Activated CD8-positive, alpha-beta memory T cell treated with anti-CD3 and anti-CD28 coated beads, Interleukin-2, amount 10 ng/mL, durations not matched to agents 7 days and 5 days (primary cell): ENCODE measurements at regions not wholly inside any gene's neighbourhood (a gene's known extent, or its start where the extent isn't known, plus 50 kb on each side); places are given as distances from the start of the nearest gene placed in this dataset.

Experiments
- ATAC-seq: fragments of 150-1000 bp; cut with Tn5 transposase; one replicate; pipeline ENCODE4 v1.10.0; 2021; ENCODE audit warnings: moderate library complexity
- CTCF ChIA-PET: fragments of 350-600 bp; sonication (Branson Sonifier 250); formaldehyde crosslinking; loops from one replicate; lab custom pipeline; 2021; ENCODE audit warnings: antibody characterized with exemption; lab: Charles Lee
- DNase-seq: peaks from one replicate; pipeline ENCODE4 v3.0.0-alpha.2; 2020
- H3K27ac Mint-ChIP-seq: one replicate; pipeline ENCODE4 v1.8.0; 2021; ENCODE audit warnings: mild to moderate bottlenecking, mixed read lengths
- H3K27me3 Mint-ChIP-seq: one replicate; pipeline ENCODE4 v1.8.0; 2021; ENCODE audit warnings: mixed read lengths
- H3K36me3 Mint-ChIP-seq: one replicate; pipeline ENCODE4 v1.8.0; 2021; ENCODE audit warnings: mild to moderate bottlenecking, mixed read lengths
- H3K4me1 Mint-ChIP-seq: one replicate; pipeline ENCODE4 v1.8.0; 2021; ENCODE audit warnings: mixed read lengths
- H3K4me3 Mint-ChIP-seq: one replicate; pipeline ENCODE4 v1.8.0; 2021; ENCODE audit warnings: mild to moderate bottlenecking, moderate library complexity, mixed read lengths
- H3K9me3 Mint-ChIP-seq: one replicate; pipeline ENCODE4 v1.8.0; 2022; ENCODE audit warnings: low read depth, mixed read lengths

DNA sequence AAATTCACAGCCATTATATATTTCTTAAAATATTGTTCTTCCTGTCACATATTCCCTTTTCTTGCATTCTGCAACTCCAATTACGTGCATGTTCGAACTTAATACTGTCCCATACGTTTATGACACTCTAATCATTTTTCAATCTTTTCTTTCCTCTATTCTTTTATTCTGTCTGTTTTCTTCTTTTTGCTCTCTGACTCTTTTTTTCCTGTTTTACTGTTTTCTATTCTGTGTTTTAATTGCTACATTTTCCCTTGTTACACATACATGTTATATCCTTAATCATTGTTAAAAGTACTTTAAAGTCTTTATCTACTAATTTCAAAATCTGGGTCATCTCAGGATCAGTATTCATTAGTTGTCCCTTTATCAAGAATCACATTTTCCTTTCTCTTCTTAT is 1149.1 kb upstream of the PCDH20 start:
- Mint-ChIP-seq H3K9me3 (peaks cover 3% of the 10 kb centered on the region), H3K27ac (no peak overlapping the region), H3K4me3 (no peak overlapping the region), H3K27me3 (no peaks in the 10 kb centered on the region), H3K36me3 (no peaks in the 10 kb centered on the region), H3K4me1 (no peaks in the 10 kb centered on the region)
- ATAC-seq (no peak), DNase-seq (no peak)
- CTCF ChIA-PET, result no interaction called here

DNA sequence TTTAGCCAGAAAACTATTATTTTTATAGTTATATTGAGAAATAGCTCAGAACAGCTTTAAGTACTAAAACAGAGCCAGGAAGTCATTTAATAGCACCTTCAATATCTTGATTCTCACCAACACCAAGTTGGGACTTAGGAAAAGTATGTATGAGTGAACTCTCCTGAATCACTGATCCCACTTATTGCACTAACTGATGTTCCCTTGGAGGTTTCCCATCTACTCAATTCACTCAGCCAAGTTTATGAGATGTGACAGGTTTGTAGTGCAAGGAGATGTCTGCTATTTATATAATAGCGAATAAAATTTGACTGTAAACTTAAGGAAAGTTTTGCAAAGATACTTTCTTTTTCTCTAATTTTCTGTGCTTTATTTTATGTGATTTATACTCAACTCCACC is 1147.6 kb upstream of the PCDH20 start:
- DNase-seq (no peak), ATAC-seq (no peak)
- CTCF ChIA-PET, result no interaction called here
- Mint-ChIP-seq H3K36me3 (no peaks in the 10 kb centered on the region), H3K4me3 (no peak overlapping the region), H3K9me3 (peaks cover 3% of the 10 kb centered on the region), H3K4me1 (no peaks in the 10 kb centered on the region), H3K27ac (no peak overlapping the region), H3K27me3 (no peaks in the 10 kb centered on the region)

DNA sequence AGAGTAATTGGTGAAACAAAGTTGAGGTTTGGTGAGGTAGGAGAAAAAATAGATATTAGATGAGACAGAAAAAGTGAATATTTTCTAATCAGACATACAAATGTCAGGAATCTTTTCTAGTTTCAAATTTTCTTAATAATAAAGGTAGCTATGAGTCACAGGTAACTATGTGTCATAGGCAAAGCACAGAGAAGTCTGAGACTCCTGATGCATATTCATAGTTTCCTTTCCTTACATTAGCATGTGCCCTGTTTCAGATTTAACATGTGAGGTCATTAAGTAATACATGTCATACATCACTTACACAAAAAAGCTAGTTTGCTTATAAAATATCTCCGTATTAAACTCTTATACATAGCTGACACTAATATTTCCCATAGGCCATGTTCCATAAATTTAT is 1141.3 kb upstream of the PCDH20 start:
- Mint-ChIP-seq H3K4me1 (no peaks in the 10 kb centered on the region), H3K9me3 (no peaks in the 10 kb centered on the region), H3K36me3 (no peaks in the 10 kb centered on the region), H3K27me3 (no peaks in the 10 kb centered on the region), H3K4me3 (no peak overlapping the region), H3K27ac (no peak overlapping the region)
- CTCF ChIA-PET, result no interaction called here
- no peak for DNase-seq
- no peak for ATAC-seq

DNA sequence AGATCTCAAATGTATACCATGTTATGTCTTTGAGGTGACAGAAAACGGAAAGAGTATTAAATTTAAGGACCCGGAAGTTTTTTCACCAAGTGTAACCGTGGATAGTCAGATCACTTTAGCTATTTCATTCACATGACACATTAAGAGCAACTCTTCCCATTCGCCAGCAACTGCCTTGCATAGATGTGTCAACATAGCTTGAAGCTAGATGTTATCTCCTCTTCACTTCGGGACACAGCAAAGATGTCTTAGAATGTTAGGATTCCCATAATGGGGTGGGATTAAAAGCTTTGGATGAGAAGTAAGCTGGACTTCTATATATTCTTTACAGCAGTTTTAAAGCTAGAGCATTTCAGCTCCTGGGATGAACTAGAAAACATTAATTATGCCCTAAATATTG is 1135.9 kb upstream of the PCDH20 start:
- ATAC-seq (no peak), DNase-seq (no peak)
- no peaks in the 10 kb centered on the region for H3K27me3 Mint-ChIP-seq
- CTCF ChIA-PET, result no interaction called here
- H3K27ac Mint-ChIP-seq, result no peak overlapping the region
- H3K9me3 Mint-ChIP-seq, result peaks cover 3% of the 10 kb centered on the region
- no peaks in the 10 kb centered on the region for H3K36me3 Mint-ChIP-seq
- H3K4me1 Mint-ChIP-seq, result no peaks in the 10 kb centered on the region
- H3K4me3 Mint-ChIP-seq, result no peak overlapping the region

DNA sequence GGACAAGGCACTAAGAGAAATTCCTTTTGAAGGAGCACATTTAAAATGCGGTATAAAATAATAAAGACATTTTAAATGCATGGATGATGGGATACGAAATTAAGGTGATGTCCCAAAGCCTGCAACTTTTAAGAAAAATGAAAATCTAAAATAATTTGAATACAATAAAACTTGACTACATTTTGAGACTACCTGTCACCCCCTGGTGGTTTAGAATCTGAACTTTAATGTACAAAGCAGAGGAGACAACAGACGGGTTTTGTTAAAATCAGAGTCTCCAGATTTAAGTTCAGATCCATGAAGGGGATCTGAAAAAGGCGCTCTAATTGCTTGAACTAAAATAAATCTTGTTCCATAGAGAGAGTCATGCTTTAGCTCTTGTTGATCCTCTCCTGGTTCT is 1129.3 kb upstream of the PCDH20 start:
- Mint-ChIP-seq H3K4me3 (no peak overlapping the region), H3K4me1 (no peaks in the 10 kb centered on the region), H3K27ac (no peak overlapping the region), H3K36me3 (no peaks in the 10 kb centered on the region), H3K27me3 (no peaks in the 10 kb centered on the region), H3K9me3 (peaks cover 5% of the 10 kb centered on the region)
- DNase-seq (no peak), ATAC-seq (no peak)
- CTCF ChIA-PET, result no interaction called here

DNA sequence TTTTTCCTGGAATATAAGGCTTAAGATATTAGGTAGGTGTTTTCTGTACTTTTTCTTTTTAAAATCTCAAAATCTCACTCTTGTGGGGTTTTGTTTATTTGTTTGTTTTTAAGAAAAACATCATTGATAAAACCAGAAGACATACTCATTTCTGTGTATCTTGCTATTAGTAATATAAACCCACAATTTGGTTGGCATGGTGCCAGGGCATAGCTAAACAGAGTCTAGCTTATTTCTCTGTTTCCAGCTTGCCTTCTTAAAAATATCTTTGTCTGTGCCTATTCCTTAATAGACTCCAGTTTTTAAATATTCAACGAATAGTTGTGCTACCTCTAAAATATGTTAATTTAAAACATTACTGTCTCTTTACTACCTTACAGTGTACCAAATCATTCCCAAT is 1121.9 kb upstream of the PCDH20 start:
- no peaks in the 10 kb centered on the region for H3K36me3 Mint-ChIP-seq
- no peak overlapping the region for H3K27ac Mint-ChIP-seq
- H3K4me1 Mint-ChIP-seq, result no peaks in the 10 kb centered on the region
- CTCF ChIA-PET, result no interaction called here
- DNase-seq (no peak), ATAC-seq (no peak)
- peaks cover 7% of the 10 kb centered on the region for H3K9me3 Mint-ChIP-seq
- H3K27me3 Mint-ChIP-seq, result no peaks in the 10 kb centered on the region
- H3K4me3 Mint-ChIP-seq, result no peak overlapping the region

DNA sequence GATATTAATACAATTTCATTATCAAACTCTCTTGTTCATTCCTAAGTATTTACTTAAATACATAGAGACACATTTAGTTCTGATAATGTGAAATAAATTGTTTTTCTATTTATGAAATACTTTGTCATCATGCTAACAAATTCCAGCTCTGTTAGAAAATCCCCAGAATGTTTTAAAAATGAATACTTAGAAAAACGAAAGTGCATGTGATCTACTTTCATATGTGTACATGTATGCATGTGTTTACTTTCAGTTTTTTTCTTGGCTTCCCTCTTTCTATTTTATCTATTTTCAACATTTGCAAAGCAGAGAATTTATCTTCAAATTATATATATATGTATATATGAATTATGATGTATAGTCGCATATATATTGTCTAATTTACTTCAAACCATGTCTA is 1110.0 kb upstream of the PCDH20 start:
- CTCF ChIA-PET, result no interaction called here
- peaks cover 6% of the 10 kb centered on the region for H3K9me3 Mint-ChIP-seq
- H3K27ac Mint-ChIP-seq, result no peak overlapping the region
- ATAC-seq, result no peak
- H3K36me3 Mint-ChIP-seq, result no peaks in the 10 kb centered on the region
- no peak for DNase-seq
- no peaks in the 10 kb centered on the region for H3K4me1 Mint-ChIP-seq
- no peaks in the 10 kb centered on the region for H3K27me3 Mint-ChIP-seq
- no peak overlapping the region for H3K4me3 Mint-ChIP-seq

DNA sequence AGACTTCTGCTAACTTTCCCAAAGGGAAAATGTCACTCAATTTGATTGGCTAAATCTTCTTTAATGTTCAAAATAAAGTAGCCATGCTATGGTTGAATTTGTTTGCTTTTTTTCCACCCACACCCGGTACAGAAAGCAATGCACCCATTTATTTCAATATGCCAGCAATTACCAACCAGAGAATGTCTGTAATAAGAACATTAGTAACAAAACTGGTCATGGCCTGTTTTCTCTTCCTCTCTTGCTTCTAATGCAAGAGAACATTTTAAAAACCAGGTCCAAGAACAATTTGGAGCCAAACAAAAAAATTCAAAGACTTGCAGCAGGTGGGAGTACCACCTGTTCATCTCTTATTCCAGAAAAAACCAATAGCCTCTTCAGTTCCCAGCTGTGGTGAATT is 1108.8 kb upstream of the PCDH20 start:
- no peaks in the 10 kb centered on the region for H3K4me1 Mint-ChIP-seq
- CTCF ChIA-PET, result no interaction called here

DNA sequence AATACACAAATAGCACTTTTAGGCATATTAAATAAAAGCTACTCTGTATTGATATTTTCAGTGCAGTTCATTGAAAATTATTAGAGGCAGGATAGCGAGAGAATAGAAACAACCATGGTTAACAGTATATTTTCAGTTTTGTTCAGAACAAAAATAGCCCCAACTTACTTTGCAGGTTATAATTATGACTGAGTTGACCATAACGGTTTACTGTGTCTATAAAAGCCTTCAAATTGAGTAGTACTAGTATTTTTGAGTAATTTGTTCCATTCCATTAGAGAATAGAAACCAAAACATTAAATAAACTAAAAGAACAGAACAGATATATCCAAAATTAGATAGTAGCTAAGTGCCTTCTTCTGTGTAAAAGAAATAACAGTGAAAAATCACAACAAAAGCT is 1108.4 kb upstream of the PCDH20 start:
- Mint-ChIP-seq H3K27me3 (no peaks in the 10 kb centered on the region), H3K36me3 (no peaks in the 10 kb centered on the region), H3K4me1 (no peaks in the 10 kb centered on the region), H3K4me3 (no peak overlapping the region), H3K9me3 (peaks cover 8% of the 10 kb centered on the region), H3K27ac (no peak overlapping the region)
- DNase-seq (no peak), ATAC-seq (no peak)
- CTCF ChIA-PET, result no interaction called here

More for the DNA sequence above, 1108.8 kb upstream of the PCDH20 start:
- DNase-seq (no peak), ATAC-seq (no peak)
- no peaks in the 10 kb centered on the region for H3K27me3 Mint-ChIP-seq
- no peak overlapping the region for H3K27ac Mint-ChIP-seq
- no peaks in the 10 kb centered on the region for H3K36me3 Mint-ChIP-seq
- H3K9me3 Mint-ChIP-seq, result peaks cover 9% of the 10 kb centered on the region
- no peak overlapping the region for H3K4me3 Mint-ChIP-seq

DNA sequence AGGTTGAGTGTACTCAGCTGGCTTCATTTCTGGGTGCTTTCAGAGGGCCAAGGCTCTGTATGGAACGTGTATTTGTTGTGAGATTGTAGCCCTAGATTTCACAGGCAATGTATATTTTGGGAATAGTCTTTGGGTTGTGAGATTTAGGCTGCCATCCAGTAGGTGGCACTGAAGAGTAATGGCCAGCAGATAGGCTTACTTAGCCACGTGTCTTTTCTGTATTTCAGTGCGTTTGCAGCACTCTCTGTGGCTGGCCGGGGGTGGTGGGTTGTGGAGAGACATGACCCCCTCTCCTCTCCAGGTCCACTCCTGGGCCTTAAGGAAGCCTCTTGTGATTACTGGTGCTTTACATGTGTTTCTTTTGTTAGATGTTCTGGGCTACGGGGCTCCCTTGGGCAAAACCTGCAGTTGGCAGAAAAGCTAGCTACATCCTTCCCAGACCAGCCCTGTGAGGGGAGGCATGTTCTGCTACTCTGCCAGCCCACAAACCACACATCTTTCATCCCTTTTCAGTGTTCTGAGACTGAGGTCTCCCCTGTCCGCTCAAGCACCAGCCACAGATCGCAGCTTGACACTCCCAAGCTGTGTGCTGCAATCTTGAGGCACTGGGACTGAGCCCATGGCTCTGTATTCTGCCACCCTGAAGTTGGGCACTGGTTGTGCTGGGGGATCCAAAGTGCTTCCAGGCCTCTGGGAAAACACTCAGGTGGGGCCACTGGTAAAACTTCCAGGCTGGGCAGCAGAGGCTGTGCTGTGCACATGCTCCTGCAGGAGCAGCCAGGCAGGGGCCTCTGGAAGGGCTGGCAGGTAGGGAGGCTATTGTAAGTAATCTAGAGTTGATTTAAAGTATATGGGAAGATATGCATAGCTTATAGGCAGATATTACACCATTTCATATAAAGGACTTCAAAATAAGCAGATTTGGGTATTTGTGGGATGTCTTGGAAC is 1096.8 kb upstream of the PCDH20 start:
- DNase-seq, result no peak
- ATAC-seq, result no peak
- CTCF ChIA-PET, result no interaction called here
- no peaks in the 10 kb centered on the region for H3K36me3 Mint-ChIP-seq
- no peak overlapping the region for H3K27ac Mint-ChIP-seq
- no peaks in the 10 kb centered on the region for H3K4me1 Mint-ChIP-seq
- H3K27me3 Mint-ChIP-seq, result no peaks in the 10 kb centered on the region
- no peaks in the 10 kb centered on the region for H3K9me3 Mint-ChIP-seq
- no peak overlapping the region for H3K4me3 Mint-ChIP-seq

DNA sequence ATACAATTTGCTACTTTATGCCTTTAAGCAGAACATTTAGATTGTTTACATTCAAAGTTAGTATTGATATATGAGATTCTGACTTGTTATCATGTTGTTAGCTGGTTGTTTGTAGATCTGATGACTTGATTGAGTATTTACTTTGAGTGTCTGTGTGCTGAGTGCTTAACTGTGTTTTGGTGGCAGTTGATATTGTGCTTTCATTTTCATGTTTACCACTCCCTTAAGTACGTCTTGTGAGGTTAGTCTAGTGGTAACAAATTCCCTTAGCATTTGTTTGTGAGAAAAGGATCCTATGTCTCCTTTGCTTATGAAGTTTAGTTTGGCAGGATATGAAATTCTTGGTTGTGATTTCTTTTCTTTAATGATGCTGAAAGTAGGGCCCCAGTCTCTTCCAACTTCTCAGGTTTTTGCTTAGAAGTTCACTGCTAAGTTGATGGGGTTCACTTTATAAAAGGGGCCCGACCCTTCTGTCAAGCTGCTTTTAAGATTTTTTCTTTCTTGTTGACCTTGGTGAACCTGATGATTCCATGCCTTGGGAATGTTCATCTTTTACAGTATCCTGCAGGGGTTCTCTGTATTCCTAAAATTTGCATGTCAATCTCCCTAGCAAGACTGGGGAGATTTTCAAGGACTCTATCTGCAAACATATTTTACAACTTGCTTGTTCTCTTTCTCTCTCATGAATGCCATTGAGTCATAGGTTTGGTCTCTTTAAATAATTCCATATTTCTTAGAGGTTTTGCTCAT is 1095.4 kb upstream of the PCDH20 start:
- Mint-ChIP-seq H3K4me1 (no peaks in the 10 kb centered on the region), H3K27ac (no peak overlapping the region), H3K27me3 (no peaks in the 10 kb centered on the region), H3K9me3 (no peaks in the 10 kb centered on the region), H3K36me3 (no peaks in the 10 kb centered on the region), H3K4me3 (no peak overlapping the region)
- DNase-seq, result no peak
- no peak for ATAC-seq
- CTCF ChIA-PET, result no interaction called here

DNA sequence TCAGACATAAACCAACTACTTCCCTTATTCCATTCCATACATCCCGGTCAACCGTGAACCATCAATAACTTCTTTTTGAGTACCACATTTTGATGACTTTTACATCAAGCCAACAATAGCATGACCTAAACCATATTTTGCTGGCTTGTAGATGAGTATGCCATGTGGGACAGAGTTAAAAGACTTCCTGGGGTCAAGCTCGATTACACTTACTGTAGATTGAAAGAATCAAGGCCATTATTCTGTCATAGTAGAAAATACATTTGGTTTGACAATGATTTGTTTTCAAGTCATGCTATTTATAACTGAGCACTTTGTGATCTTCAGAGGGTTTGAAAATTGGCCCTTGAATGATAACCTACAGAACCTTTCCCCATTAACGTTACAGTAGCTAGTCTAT is 1086.9 kb upstream of the PCDH20 start:
- H3K27ac Mint-ChIP-seq, result no peak overlapping the region
- no peak overlapping the region for H3K4me3 Mint-ChIP-seq
- ATAC-seq (no peak), DNase-seq (no peak)
- H3K36me3 Mint-ChIP-seq, result no peaks in the 10 kb centered on the region
- no peaks in the 10 kb centered on the region for H3K27me3 Mint-ChIP-seq
- no peaks in the 10 kb centered on the region for H3K9me3 Mint-ChIP-seq
- H3K4me1 Mint-ChIP-seq, result no peaks in the 10 kb centered on the region
- CTCF ChIA-PET, result no interaction called here

DNA sequence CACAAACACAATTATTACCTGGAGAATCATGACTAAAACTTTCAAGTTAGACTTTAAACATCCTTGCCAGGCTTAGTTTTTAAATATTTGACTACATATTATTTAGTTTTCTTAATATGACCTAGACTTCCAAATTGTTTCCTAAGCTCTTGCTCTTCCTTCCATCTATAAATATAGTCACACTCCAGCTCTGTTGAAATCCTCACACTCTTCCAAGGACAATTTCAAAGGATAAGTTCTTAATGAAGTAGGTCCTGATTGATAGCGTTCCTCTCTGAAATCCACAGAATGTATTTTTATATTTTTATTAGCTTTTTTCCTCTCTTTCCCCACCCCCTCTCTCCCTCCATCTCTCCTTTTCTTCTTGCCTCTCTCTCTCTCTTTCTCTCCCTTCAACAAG is 1074.1 kb upstream of the PCDH20 start:
- Mint-ChIP-seq H3K4me3 (no peak overlapping the region), H3K27me3 (no peaks in the 10 kb centered on the region), H3K36me3 (no peaks in the 10 kb centered on the region), H3K4me1 (no peaks in the 10 kb centered on the region), H3K9me3 (no peaks in the 10 kb centered on the region), H3K27ac (no peak overlapping the region)
- CTCF ChIA-PET, result no interaction called here
- DNase-seq (no peak), ATAC-seq (no peak)

DNA sequence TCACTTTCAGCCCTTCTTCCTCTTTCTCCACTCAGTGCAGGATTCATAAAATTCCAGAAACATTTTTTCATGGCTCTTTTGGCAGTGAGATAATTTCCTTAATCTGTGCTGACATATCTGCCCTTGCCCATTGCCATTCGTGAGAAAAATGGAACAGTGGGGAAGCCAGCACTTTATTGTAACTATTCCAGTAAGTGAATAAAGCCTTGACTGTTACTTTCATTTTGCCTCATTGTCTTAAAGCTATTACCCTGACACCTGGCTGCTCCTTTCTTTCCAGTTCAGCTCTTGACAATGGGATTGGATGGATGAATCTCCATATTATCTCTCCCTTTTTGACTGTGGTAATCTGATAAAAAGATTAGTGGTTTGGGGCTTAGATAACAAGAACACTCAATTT is 1068.1 kb upstream of the PCDH20 start:
- H3K36me3 Mint-ChIP-seq, result no peaks in the 10 kb centered on the region
- no peak overlapping the region for H3K4me3 Mint-ChIP-seq
- H3K27ac Mint-ChIP-seq, result no peak overlapping the region
- H3K27me3 Mint-ChIP-seq, result no peaks in the 10 kb centered on the region
- DNase-seq, result no peak
- CTCF ChIA-PET, result interaction anchor here (0.6 kb wide), 1 partner anchor 72 kb away, joined by 4 read pairs; no protein-coding TSS in a partner anchor
- no peaks in the 10 kb centered on the region for H3K9me3 Mint-ChIP-seq
- ATAC-seq, result no peak
- no peaks in the 10 kb centered on the region for H3K4me1 Mint-ChIP-seq
